Hindlimb muscle (tissue), 1 donor: ENCODE measurements at regions not wholly inside any gene's neighbourhood (a gene's known extent, or its start where the extent isn't known, plus 50 kb on each side); places are given as distances from the start of the nearest gene placed in this dataset.
A peak's percentile ranks its signal among the peaks of the same experiment; 100 is the strongest.
"Not testable (repeated sequence)": the region's sequence is repeated elsewhere in the genome, so short reads cannot be mapped to it uniquely, and the experiment has no call there.

ENCODE experiments used
- DNase-seq: peaks from one replicate; pipeline ENCODE4 v3.0.0-alpha.2; 2013

- no peak for DNase-seq
Observed at GRCh38 chr5:145562931-145563330, 272.2 kb downstream of the PRELID2 start.

- no peak for DNase-seq
Observed at GRCh38 chr5:145558288-145558687, 276.9 kb downstream of the PRELID2 start.

GRCh38 chr5:145557345-145557744 is 277.8 kb downstream of the PRELID2 start:
- DNase-seq = no peak

- DNase-seq = no peak
Observed at GRCh38 chr5:145554399-145554798, 280.7 kb downstream of the PRELID2 start.

- no peak for DNase-seq
Observed at GRCh38 chr5:145553177-145553576, 282.0 kb downstream of the PRELID2 start.

- DNase-seq = no peak
Observed at GRCh38 chr5:145551714-145552113, 283.4 kb downstream of the PRELID2 start.

- DNase-seq = no peak
Observed at GRCh38 chr5:145548097-145548496, 287.0 kb downstream of the PRELID2 start.

GRCh38 chr5:145544401-145544800 is 290.7 kb downstream of the PRELID2 start:
- DNase-seq = no peak

- no peak for DNase-seq
Observed at GRCh38 chr5:145543968-145544367, 291.2 kb downstream of the PRELID2 start.

- no peak for DNase-seq
Observed at GRCh38 chr5:145540375-145540774, 294.8 kb downstream of the PRELID2 start.

- no peak for DNase-seq
Observed at GRCh38 chr5:145539201-145539600, 295.9 kb downstream of the PRELID2 start.

- no peak for DNase-seq
Observed at GRCh38 chr5:145536133-145536532, 299.0 kb downstream of the PRELID2 start.

GRCh38 chr5:145531038-145531734 is 304.0 kb downstream of the PRELID2 start:
- no peak for DNase-seq

GRCh38 chr5:145521523-145521922 is 313.6 kb downstream of the PRELID2 start:
- DNase-seq = no peak

GRCh38 chr5:145521066-145521465 is 314.1 kb downstream of the PRELID2 start:
- no peak for DNase-seq

- DNase-seq = no peak
Observed at GRCh38 chr5:145520335-145520734, 314.8 kb downstream of the PRELID2 start.

- not testable (repeated sequence) for DNase-seq
Observed at GRCh38 chr5:145517588-145517987, 317.6 kb downstream of the PRELID2 start.

GRCh38 chr5:145511351-145511750 is 323.8 kb downstream of the PRELID2 start:
- DNase-seq = no peak

- DNase-seq = no peak
Observed at GRCh38 chr5:145510769-145511168, 324.4 kb downstream of the PRELID2 start.

- peak; percentile 9 for DNase-seq
Observed at GRCh38 chr5:145510324-145510723, 324.8 kb downstream of the PRELID2 start.

- DNase-seq = no peak
Observed at GRCh38 chr5:145509336-145510136, 325.6 kb downstream of the PRELID2 start.

- no peak for DNase-seq
Observed at GRCh38 chr5:145506185-145506850, 328.8 kb downstream of the PRELID2 start.

GRCh38 chr5:145502906-145503305 is 332.2 kb downstream of the PRELID2 start:
- no peak for DNase-seq

GRCh38 chr5:145500710-145501109 is 334.4 kb downstream of the PRELID2 start:
- DNase-seq = no peak
